Tibial nerve (tissue), 4 donors: ENCODE measurements at regions not wholly inside any gene's neighbourhood (a gene's known extent, or its start where the extent isn't known, plus 50 kb on each side); places are given as distances from the start of the nearest gene placed in this dataset.

Experiments used
- EP300 ChIP-seq, 2 donors: sonication (generic); formaldehyde crosslinking; IDR thresholded peaks; one replicate each; pipeline ENCODE4 v1.6.1; 2017; ENCODE audit warnings: antibody characterized with exemption in 2 of 2, mild to moderate bottlenecking in 1 of 2
- POLR2A ChIP-seq, 2 donors: fragments of 450-650 bp; IDR thresholded peaks; one replicate each; pipeline ENCODE4 v1.6.1; 2017; ENCODE audit warnings: antibody characterized with exemption in 2 of 2, mild to moderate bottlenecking in 2 of 2, moderate library complexity in 2 of 2
- TF ChIP-seq, protein P1 (sequence below), 5 experiments: fragments of 200-600 bp in 3 of 5; fragments of 450-650 bp in 2 of 5; sonication (generic) in 3 of 5; IDR thresholded peaks; one replicate each; pipeline ENCODE4 v1.5.1; 2016 to 2019; ENCODE audit warnings: antibody characterized with exemption in 5 of 5, mild to moderate bottlenecking in 3 of 5, moderate library complexity in 2 of 5

DNA sequence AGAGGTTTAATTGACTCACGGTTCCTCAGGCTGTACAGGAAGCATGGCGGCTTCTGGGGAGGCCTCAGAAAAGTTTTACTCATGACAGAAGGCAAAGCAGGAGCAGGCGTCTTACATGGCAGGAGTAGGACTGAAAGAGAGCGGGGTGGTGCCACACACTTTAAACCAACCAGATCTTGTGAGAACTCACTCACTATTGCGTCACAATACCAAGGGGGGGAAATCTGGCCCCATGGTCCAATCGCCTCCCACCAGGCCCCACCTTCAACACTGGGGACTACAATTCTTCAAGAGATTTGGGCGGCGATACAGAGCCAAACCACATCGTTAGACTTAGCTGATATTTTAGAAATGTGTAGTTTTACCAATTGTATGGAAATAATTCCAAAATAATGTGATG, 77.6 kb upstream of the SLC4A10 start:
- TF ChIP-seq, protein P1, sequence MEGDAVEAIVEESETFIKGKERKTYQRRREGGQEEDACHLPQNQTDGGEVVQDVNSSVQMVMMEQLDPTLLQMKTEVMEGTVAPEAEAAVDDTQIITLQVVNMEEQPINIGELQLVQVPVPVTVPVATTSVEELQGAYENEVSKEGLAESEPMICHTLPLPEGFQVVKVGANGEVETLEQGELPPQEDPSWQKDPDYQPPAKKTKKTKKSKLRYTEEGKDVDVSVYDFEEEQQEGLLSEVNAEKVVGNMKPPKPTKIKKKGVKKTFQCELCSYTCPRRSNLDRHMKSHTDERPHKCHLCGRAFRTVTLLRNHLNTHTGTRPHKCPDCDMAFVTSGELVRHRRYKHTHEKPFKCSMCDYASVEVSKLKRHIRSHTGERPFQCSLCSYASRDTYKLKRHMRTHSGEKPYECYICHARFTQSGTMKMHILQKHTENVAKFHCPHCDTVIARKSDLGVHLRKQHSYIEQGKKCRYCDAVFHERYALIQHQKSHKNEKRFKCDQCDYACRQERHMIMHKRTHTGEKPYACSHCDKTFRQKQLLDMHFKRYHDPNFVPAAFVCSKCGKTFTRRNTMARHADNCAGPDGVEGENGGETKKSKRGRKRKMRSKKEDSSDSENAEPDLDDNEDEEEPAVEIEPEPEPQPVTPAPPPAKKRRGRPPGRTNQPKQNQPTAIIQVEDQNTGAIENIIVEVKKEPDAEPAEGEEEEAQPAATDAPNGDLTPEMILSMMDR (IDR thresholded peaks at IDR 0.05) = no peak
- no peak for TF ChIP-seq POLR2A (IDR thresholded peaks at IDR 0.05)
- TF ChIP-seq EP300 (IDR thresholded peaks at IDR 0.05) = no peak
